GM18498 (cell line): ENCODE measurements at regions not wholly inside any gene's neighbourhood (a gene's known extent, or its start where the extent isn't known, plus 50 kb on each side); places are given as distances from the start of the nearest gene placed in this dataset.
"Not testable (repeated sequence)": the region's sequence is repeated elsewhere in the genome, so short reads cannot be mapped to it uniquely, and the experiment has no call there.

Experiments
- ATAC-seq: cut with Tn5 transposase; IDR thresholded peaks from one replicate; pipeline ENCODE4 v1.9.1; 2021; ENCODE audit warnings: mild to moderate bottlenecking, moderate library complexity; ENCODE audit not compliant: unreplicated experiment

DNA sequence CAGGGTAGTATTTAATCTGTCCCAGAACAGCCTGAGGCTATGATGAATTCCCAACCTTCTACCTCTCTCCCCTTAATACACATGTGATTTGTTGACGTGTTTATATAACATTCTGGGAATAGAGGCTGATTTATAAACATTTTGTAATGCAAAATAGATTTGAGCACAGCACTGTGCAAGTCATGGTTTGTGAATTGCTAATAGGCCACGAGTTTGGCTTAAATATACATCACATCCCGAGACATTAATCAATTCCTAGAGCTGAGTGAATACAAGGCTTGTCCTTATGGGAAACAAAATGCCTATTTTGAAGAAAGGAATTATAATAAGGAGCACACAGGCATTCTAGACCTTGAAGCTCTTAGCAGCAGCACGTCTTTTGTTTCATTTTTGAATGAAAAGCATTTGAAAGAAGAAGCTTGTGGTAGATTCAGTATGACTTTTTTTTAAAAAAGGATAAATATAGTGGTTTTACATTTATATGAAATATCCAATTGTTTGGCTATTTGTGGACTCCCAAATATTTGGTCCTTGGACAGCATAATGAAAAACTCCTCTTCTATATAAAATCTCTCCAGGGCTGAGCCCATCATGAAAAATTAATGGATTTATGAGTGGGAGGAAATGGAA, 116.4 kb downstream of the SLC17A6 start:
- ATAC-seq = no peak

DNA sequence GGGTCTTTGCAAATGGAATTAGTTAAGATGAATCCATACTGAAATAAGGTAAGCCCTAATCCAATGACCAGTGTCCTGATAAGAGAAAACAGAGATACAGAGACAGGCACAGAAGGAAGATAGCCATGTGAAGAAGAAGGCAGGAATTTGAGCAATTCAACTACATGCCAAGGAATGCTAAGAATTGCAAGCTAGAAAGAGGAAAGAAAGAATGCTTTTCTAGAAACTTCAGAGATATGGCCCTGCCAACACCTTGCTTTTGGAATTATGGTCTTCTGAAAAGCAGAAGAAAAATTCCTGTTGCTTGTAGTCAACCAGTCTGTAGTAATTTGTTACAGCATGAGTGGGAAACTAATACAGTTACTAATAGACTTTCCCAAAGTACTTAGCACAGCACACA, 111.3 kb downstream of the SLC17A6 start:
- no peak for ATAC-seq

DNA sequence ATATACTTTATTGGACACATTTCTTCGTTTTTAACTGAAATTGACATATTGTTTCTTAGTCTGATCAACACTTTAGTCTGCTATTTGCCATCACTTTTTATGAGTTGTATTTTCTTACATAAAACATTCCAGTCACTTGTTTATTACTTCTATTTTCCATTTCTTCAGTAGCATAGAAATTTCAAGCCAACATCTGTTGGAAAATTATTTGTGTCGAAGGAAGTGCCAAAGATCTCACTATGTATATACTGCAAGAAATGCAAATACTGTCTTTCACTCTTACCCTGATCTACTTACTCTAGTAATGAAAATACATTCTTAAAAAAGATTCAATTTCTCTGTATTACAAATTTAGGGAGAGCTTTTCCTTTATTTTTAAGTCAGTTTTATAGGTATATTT, 105.9 kb downstream of the SLC17A6 start:
- ATAC-seq = no peak

DNA sequence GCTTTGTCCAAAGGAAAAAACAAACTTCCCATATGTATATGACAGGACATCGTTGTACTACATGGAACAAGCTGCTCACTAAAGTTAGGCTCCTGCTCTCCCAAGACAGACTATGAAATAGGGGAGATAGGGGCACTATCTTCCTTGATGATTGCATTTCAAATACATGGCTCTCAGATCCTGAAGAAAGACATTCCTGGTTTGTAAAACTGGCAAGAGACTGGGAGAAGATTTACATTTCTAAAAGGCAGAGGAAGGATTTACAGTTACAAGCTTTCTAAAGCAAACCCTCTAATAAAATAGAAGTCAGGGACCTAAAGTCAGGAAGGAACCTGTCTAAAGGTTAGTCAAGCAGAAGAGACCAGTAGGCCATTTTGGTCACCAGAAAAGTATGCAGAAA, 103.7 kb downstream of the SLC17A6 start:
- ATAC-seq = no peak

DNA sequence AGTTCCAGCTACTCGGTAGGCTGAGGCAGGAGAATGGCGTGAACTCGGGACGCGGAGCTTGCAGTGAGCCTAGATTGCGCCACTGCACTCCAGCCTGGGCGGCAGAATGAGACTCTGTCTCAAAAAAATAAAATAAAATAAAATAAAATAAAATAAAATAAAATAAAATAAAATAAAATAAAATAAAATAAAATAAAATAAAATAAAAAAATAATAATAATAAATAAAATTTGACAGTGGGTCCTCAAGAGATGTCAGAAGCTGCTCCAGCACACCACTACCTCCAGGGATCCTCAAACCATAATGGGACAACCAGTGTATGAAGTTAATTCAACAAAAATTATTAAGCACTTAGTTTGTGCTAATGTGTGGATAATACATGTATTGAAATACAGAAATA, 97.4 kb downstream of the SLC17A6 start:
- ATAC-seq = not testable (repeated sequence)

GRCh38 chr11:22433517-22433916, 95.3 kb downstream of the SLC17A6 start:
- no peak for ATAC-seq

- ATAC-seq = no peak
These were observed 94.9 kb downstream of the SLC17A6 start for GRCh38 chr11:22433094-22433455.

DNA sequence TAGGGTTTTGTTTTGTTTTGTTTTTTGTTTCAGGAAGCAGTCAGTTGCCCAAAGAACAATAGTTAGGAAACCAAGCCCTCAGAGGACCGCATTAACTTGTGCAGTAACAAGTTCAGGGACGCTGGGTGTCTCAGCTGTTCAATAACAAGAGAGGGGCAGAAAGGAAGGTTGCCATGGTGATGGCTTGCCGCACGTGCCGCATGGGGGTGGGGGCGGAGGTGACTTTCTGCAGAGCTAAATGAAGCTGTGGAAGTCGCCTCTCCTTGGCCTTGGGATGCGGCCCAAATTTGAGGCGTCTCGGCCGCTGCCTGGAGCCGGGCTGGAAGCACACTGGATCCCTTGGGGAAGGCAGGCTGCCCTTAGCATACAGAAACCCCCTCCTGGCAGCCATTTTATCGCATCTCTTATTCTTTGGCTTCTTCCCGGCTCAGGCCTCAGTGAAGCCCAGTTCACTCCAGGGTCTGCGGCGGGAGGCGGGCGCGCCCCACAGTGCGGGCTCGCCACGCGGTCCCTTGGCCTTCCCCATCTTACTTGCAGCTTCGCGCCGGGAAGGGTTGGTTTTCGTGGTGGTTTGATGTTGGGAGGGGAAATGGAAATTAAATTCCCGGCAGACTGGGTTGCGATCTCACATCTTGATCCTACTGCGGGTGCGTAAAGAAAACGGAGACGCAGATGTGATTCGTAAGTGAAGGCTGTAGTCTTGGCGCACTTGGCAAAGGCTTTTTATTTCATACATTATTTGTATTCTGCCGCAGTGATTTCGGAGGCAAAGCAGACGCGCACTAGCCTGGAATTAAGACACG, 94.3 kb downstream of the SLC17A6 start:
- ATAC-seq = no peak

DNA sequence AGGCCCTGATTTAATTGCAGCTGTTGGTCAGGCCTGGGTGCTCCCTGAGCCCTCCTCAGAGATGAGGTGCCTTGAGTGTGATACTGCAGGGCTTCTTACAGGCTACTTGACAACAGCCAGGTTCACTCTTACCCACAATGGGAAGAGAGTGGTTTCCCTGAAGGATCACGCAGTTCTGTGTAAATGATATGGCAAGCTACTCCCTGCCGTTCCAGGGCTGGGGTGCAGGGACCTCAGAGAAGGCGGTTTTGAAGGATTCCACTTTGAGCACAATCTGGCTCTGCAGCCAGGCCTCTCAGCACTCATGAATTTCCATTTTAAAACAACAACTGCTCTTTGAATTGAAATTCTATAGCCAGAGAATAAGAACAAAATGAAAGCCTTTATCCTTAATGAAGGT, 92.9 kb downstream of the SLC17A6 start:
- no peak for ATAC-seq

GRCh38 chr11:22430639-22431038, 92.5 kb downstream of the SLC17A6 start:
- no peak for ATAC-seq

- no peak for ATAC-seq
These were observed 92.0 kb downstream of the SLC17A6 start for GRCh38 chr11:22430141-22430541.
